HG02885 (cell line): ENCODE measurements at regions not wholly inside any gene's neighbourhood (a gene's known extent, or its start where the extent isn't known, plus 50 kb on each side); places are given as distances from the start of the nearest gene placed in this dataset.

Experiments
- ATAC-seq: cut with Tn5 transposase; IDR thresholded peaks from one replicate; pipeline ENCODE4 v1.9.1; 2021; ENCODE audit warnings: mild to moderate bottlenecking; ENCODE audit not compliant: unreplicated experiment, poor library complexity

- ATAC-seq = no peak
Observed at GRCh38 chr22:22344430-22344829, 99.8 kb downstream of the VPREB1 start.

GRCh38 chr22:22345781-22346180 lies 101.2 kb downstream of the VPREB1 start:
- no peak for ATAC-seq

- ATAC-seq = no peak
Observed at GRCh38 chr22:22346401-22347107, 102.0 kb downstream of the VPREB1 start.

GRCh38 chr22:22348127-22348814 lies 103.7 kb downstream of the VPREB1 start:
- no peak for ATAC-seq

- ATAC-seq = no peak
Observed at GRCh38 chr22:22348815-22349454, 104.3 kb downstream of the VPREB1 start.

- ATAC-seq = no peak
Observed at GRCh38 chr22:22349455-22349836, 104.9 kb downstream of the VPREB1 start.

- no peak for ATAC-seq
Observed at GRCh38 chr22:22351366-22351765, 106.8 kb downstream of the VPREB1 start.

- no peak for ATAC-seq
Observed at GRCh38 chr22:22352371-22352999, 107.9 kb downstream of the VPREB1 start.

- ATAC-seq = no peak
Observed at GRCh38 chr22:22355096-22355834, 110.7 kb downstream of the VPREB1 start.

- ATAC-seq = peak; percentile 76
Observed at GRCh38 chr22:22357024-22357883, 112.7 kb downstream of the VPREB1 start.

GRCh38 chr22:22358152-22358551 lies 113.6 kb downstream of the VPREB1 start:
- ATAC-seq = no peak

GRCh38 chr22:22358686-22359085 lies 114.1 kb downstream of the VPREB1 start:
- no peak for ATAC-seq

- ATAC-seq = no peak
Observed at GRCh38 chr22:22359465-22359864, 114.9 kb downstream of the VPREB1 start.

GRCh38 chr22:22360014-22360413 lies 115.4 kb downstream of the VPREB1 start:
- no peak for ATAC-seq

GRCh38 chr22:22362311-22362710 lies 117.7 kb downstream of the VPREB1 start:
- ATAC-seq = no peak

GRCh38 chr22:22362936-22363335 lies 118.3 kb downstream of the VPREB1 start:
- no peak for ATAC-seq

GRCh38 chr22:22364207-22364606 lies 119.6 kb downstream of the VPREB1 start:
- ATAC-seq = no peak

GRCh38 chr22:22366537-22366936 lies 122.0 kb downstream of the VPREB1 start:
- no peak for ATAC-seq

- no peak for ATAC-seq
Observed at GRCh38 chr22:22368516-22368915, 123.9 kb downstream of the VPREB1 start.
